SU-DHL-6 (cell line): ENCODE measurements at regions not wholly inside any gene's neighbourhood (a gene's known extent, or its start where the extent isn't known, plus 50 kb on each side); places are given as distances from the start of the nearest gene placed in this dataset.

Source experiments
- H2AFZ ChIP-seq: fragments of 200-600 bp; sonication (generic); 2 replicates; pipeline ENCODE4 v1.6.1; 2014; ENCODE audit warnings: low read depth, mild to moderate bottlenecking, moderate library complexity, mixed read lengths, antibody characterized with exemption, low read length; ENCODE audit not compliant: severe bottlenecking
- H3F3A ChIP-seq: fragments of 200-600 bp; shearing (Covaris generic); 2 replicates; pipeline ENCODE4 v1.6.0; 2016; ENCODE audit warnings: antibody characterized with exemption, mild to moderate bottlenecking; ENCODE audit not compliant: insufficient read depth
- H3K27ac ChIP-seq: fragments of 200-600 bp; sonication (generic); 2 replicates; pipeline ENCODE4 v1.5.1; 2016; ENCODE audit warnings: low read depth, mild to moderate bottlenecking, low read length, moderate library complexity, mixed read lengths
- H3K27me3 ChIP-seq: fragments of 200-600 bp; sonication (generic), shearing (Covaris generic); 2 replicates; pipeline ENCODE4 v1.6.0; 2014; ENCODE audit warnings: mild to moderate bottlenecking, low read length
- H3K36me3 ChIP-seq: fragments of 200-600 bp; sonication (generic); 2 replicates; pipeline ENCODE4 v1.6.1; 2014; ENCODE audit warnings: mild to moderate bottlenecking, low read length, mixed read lengths
- H3K4me2 ChIP-seq: fragments of 300-600, 200-600 bp; shearing (Covaris generic), sonication (generic); 2 replicates; pipeline ENCODE4 v1.6.0; 2014; ENCODE audit warnings: low read length, low read depth, mild to moderate bottlenecking; ENCODE audit not compliant: poor library complexity, severe bottlenecking
- H3K4me3 ChIP-seq: fragments of 200-600 bp; sonication (generic); 2 replicates; pipeline ENCODE4 v1.5.1; 2014; ENCODE audit warnings: antibody characterized with exemption, low read length, mild to moderate bottlenecking, mixed read lengths; ENCODE audit not compliant: insufficient read depth, poor library complexity, severe bottlenecking
- H3K79me2 ChIP-seq: fragments of 200-600 bp; sonication (generic); 2 replicates; pipeline ENCODE4 v1.6.1; 2014; ENCODE audit warnings: mild to moderate bottlenecking, low read length, moderate library complexity; ENCODE audit not compliant: insufficient read depth
- H3K9ac ChIP-seq: fragments of 200-600 bp; sonication (generic); 2 replicates; pipeline ENCODE4 v1.7.0; 2014; ENCODE audit warnings: mild to moderate bottlenecking, low read length
- H3K9me2 ChIP-seq: fragments of 200-600 bp; sonication (generic); replicated peaks from 2 replicates; pipeline ENCODE4 v1.6.1; 2014; ENCODE audit warnings: low read length; ENCODE audit not compliant: insufficient read depth
- H3K9me3 ChIP-seq: fragments of 200-600 bp; sonication (generic); 2 replicates; pipeline ENCODE4 v1.6.1; 2014; ENCODE audit warnings: low read length, mixed read lengths; ENCODE audit not compliant: insufficient read depth
- H4K20me1 ChIP-seq: fragments of 200-600 bp; sonication (generic); 2 replicates; pipeline ENCODE4 v1.6.1; 2014; ENCODE audit warnings: low read depth, mild to moderate bottlenecking, antibody characterized with exemption, low read length, moderate library complexity, mixed read lengths
- EZH2phosphoT487 ChIP-seq: fragments of 200-600 bp; sonication (generic), shearing (Covaris generic); conservative IDR thresholded peaks from 2 replicates; pipeline ENCODE4 v1.6.1; 2018; ENCODE audit warnings: mild to moderate bottlenecking, antibody characterized with exemption, low read length, moderate library complexity, mixed read lengths
- TF ChIP-seq, protein P1 (sequence below): fragments of 200-600 bp; sonication (generic); IDR thresholded peaks from one replicate; pipeline ENCODE4 v1.5.1; 2017; ENCODE audit warnings: antibody characterized with exemption, mild to moderate bottlenecking, low read length, moderate library complexity; ENCODE audit not compliant: insufficient read depth, poor library complexity, severe bottlenecking

DNA sequence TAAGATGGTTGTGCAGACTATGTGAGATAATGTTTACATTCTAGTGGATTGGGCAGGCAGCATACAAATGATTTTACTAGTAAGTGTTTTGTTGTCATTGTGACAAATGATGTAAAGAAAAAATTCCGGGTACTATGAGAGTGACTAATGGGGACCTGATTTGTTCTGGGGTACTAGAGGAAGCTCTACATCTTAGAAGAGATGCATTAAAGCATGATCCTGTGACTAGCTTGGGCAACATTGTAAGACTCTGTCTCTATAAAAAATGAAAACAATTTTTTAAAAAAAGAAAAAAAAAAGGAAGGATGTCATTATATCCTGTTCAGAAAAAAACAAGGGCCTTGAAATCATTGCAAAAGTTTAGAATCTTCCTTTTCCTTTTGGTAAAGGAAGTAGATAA lies 58.1 kb upstream of the MYRIP start:
- H3K27ac ChIP-seq, result no peak overlapping the region
- H3K27me3 ChIP-seq, result no peaks in the 10 kb centered on the region
- H2AFZ ChIP-seq, result no peak overlapping the region
- no peak overlapping the region for H3K4me2 ChIP-seq
- no peak overlapping the region for H3K9ac ChIP-seq
- no peaks in the 10 kb centered on the region for H3K36me3 ChIP-seq
- no peaks in the 10 kb centered on the region for H3K9me2 ChIP-seq
- no peaks in the 10 kb centered on the region for H4K20me1 ChIP-seq
- H3K79me2 ChIP-seq, result no peaks in the 10 kb centered on the region
- no peak overlapping the region for H3K4me3 ChIP-seq
- H3K9me3 ChIP-seq, result no peaks in the 10 kb centered on the region
- no peaks in the 10 kb centered on the region for H3F3A ChIP-seq
- TF ChIP-seq, protein P1, sequence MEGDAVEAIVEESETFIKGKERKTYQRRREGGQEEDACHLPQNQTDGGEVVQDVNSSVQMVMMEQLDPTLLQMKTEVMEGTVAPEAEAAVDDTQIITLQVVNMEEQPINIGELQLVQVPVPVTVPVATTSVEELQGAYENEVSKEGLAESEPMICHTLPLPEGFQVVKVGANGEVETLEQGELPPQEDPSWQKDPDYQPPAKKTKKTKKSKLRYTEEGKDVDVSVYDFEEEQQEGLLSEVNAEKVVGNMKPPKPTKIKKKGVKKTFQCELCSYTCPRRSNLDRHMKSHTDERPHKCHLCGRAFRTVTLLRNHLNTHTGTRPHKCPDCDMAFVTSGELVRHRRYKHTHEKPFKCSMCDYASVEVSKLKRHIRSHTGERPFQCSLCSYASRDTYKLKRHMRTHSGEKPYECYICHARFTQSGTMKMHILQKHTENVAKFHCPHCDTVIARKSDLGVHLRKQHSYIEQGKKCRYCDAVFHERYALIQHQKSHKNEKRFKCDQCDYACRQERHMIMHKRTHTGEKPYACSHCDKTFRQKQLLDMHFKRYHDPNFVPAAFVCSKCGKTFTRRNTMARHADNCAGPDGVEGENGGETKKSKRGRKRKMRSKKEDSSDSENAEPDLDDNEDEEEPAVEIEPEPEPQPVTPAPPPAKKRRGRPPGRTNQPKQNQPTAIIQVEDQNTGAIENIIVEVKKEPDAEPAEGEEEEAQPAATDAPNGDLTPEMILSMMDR, result no peak
- TF ChIP-seq EZH2phosphoT487, result no peak

GRCh38 chr3:39752019-39752637 lies 57.3 kb upstream of the MYRIP start:
- no peaks in the 10 kb centered on the region for H3F3A ChIP-seq
- no peak overlapping the region for H2AFZ ChIP-seq
- H3K27me3 ChIP-seq, result no peaks in the 10 kb centered on the region
- H4K20me1 ChIP-seq, result no peaks in the 10 kb centered on the region
- no peak overlapping the region for H3K4me3 ChIP-seq
- no peaks in the 10 kb centered on the region for H3K9me2 ChIP-seq
- TF ChIP-seq EZH2phosphoT487, result no peak
- TF ChIP-seq, protein P1, result no peak
- H3K9me3 ChIP-seq, result no peaks in the 10 kb centered on the region
- H3K79me2 ChIP-seq, result no peaks in the 10 kb centered on the region
- no peak overlapping the region for H3K4me2 ChIP-seq
- no peak overlapping the region for H3K27ac ChIP-seq
- no peaks in the 10 kb centered on the region for H3K36me3 ChIP-seq
- H3K9ac ChIP-seq, result no peak overlapping the region

DNA sequence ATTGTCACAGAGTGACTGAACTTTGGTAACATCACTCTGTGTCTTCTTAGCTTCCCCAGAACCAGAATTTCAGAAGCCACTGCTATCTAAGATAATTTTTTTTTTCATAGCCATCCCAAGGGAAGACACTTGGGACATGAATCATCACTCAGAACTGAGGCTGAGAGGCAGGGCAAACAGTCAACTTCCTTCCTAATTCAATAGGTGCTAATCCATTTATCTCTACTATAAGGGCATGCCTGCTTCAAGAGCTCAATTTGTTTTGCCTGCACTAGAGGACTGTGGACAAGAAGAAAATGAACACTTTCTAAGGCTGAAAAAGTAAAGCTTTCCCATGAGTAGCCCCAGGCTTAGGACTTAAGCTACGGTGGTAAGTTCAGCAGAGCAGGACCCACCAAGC lies 56.7 kb upstream of the MYRIP start:
- H3K4me2 ChIP-seq, result no peak overlapping the region
- H3K27ac ChIP-seq, result no peak overlapping the region
- H3F3A ChIP-seq, result no peaks in the 10 kb centered on the region
- no peak overlapping the region for H3K9ac ChIP-seq
- no peaks in the 10 kb centered on the region for H4K20me1 ChIP-seq
- no peaks in the 10 kb centered on the region for H3K36me3 ChIP-seq
- H2AFZ ChIP-seq, result no peak overlapping the region
- no peaks in the 10 kb centered on the region for H3K27me3 ChIP-seq
- H3K9me3 ChIP-seq, result no peaks in the 10 kb centered on the region
- no peaks in the 10 kb centered on the region for H3K9me2 ChIP-seq
- H3K4me3 ChIP-seq, result no peak overlapping the region
- TF ChIP-seq EZH2phosphoT487, result no peak
- TF ChIP-seq, protein P1, result no peak
- H3K79me2 ChIP-seq, result no peaks in the 10 kb centered on the region
